Sciatic nerve (tissue), 2 donors: ENCODE measurements at regions not wholly inside any gene's neighbourhood (a gene's known extent, or its start where the extent isn't known, plus 50 kb on each side); places are given as distances from the start of the nearest gene placed in this dataset.

Experiments
- ATAC-seq: fragments of 200-7000 bp; cut with Tn5 transposase; one replicate; pipeline ENCODE4 v1.9.1; 2020; ENCODE audit warnings: mild to moderate bottlenecking, moderate library complexity
- DNase-seq: peaks from one replicate; pipeline ENCODE4 v3.0.0-alpha.2; 2020; ENCODE audit warnings: low spot score
- intact Hi-C: fragments of 100-400 bp; cut with DNase I; formaldehyde crosslinking; loops from one replicate; pipeline ENCODE4 v1.14.2; 2022
- donor health status: DM: no; HTN: no; CAD: no.
- donor health status: DM: no; HTN: no; CAD: no.

- intact Hi-C loops = no loop called here
- DNase-seq (no peak), ATAC-seq (peak; percentile 71)
Measured at GRCh38 chr13:33367926-33368325, 82.4 kb upstream of the STARD13 start.

DNA sequence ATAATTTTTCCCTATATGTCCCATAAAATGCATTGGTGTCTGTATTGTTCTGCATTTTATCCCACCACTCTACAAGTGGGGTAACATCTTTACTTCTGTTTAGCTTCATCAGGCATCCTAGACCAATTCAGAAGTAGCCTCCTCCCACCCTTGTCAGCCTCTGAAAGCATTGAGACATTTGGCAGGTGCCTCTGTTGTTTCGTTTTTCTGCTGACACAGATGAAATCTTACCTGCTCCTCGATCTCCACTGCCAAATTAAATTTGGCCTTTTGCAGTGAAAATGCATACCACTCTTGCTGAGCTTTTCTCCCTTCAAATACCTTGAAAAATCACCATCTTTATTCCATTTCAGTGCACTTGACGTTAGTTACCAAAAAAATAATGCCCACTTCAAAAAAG, 83.5 kb upstream of the STARD13 start:
- no peak for DNase-seq
- intact Hi-C loops = no loop called here
- no peak for ATAC-seq

DNA sequence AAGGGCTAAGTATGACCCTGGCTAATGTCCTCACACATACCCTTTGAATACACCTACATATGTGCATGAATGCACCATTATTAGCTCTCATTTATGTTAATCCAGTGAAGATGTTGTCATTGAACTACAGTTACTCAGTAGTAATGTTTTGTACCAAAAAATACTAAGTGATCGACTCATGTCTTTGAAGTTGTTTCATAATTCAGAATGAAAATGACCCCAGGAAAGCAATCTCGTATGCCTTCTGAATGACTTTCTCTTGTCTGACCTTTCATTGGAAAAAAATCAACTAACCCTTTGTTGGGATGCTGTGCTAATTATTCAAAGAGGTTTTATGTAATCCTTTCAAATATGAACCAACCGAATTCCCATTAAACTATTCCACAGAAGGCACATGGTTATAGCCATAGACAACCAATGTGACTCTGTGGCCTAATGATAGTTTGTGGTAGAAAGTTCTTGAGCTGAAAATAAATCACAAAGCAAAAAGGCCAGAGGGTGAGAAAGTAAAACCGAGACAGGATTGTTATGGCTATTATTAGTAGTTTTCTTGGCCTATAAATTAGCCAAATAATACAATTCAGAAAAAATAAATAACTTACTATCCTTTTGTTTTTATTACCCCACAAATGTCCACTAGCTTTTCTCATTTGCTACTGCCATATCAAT, 86.8 kb upstream of the STARD13 start:
- ATAC-seq (no peak), DNase-seq (no peak)
- intact Hi-C loops = no loop called here

GRCh38 chr13:33373624-33374023, 88.1 kb upstream of the STARD13 start:
- no peak for DNase-seq
- no peak for ATAC-seq
- intact Hi-C loops = no loop called here

GRCh38 chr13:33375421-33375820, 89.9 kb upstream of the STARD13 start:
- no peak for ATAC-seq
- intact Hi-C loops = no loop called here
- no peak for DNase-seq

- DNase-seq (no peak), ATAC-seq (no peak)
- intact Hi-C loops = no loop called here
Measured at GRCh38 chr13:33376212-33376611, 90.7 kb upstream of the STARD13 start.

DNA sequence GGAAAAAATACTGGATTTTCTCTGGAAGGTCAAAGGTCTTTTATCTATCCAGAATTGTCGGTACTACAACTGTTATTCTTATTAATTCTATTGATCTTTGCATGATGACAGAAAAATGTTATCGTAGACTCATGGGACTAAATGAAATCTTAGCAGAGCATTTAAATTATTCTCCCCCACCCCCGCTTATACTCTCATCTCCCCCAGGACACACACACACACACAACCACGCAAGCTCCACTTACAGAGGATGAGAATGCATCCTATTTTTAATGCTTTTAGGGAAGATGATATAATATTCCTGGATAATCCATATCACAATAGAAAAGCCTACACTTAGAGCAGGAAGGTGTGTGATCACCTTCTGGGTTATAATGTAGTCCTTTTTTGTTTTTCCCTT, 91.9 kb upstream of the STARD13 start:
- ATAC-seq (no peak), DNase-seq (no peak)
- intact Hi-C loops = no loop called here

DNA sequence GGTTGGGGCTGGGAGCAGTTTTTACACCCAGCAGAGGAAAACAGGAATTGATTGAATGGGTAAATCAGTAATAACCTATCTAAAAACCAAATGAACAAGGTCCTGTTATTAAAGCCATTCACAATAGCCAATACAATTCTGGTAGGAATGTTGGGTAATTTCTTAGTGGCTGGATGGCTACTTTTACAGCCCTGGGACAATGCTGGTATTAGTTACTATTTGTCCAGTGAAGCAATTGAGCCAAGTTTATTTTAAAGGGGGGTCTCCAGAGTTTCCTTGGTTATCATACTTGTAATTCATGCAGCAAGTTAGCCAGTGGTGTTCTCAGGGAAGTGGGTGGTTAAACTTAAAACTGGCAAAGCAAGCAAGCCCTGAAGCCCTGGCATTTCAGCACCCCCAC, 92.3 kb upstream of the STARD13 start:
- intact Hi-C loops = no loop called here
- no peak for ATAC-seq
- DNase-seq = no peak

DNA sequence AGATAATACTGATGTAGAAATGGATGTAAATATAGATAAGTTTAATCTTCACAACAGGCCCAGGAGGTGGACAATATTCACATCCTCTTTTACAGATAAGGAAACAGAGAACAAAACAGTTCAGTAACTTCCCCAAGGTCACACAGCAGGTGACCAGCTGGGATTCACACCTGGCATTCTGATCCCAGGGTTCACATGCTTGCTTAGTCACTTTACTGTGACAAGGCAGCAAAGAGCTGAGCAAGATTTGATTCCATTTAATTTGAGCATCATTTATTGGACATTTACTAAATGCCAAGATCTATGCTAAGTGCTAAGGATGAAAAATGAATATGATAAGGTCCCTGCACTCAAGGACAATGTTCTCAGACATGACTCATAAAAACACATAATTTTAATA, 94.1 kb upstream of the STARD13 start:
- no peak for DNase-seq
- ATAC-seq = no peak
- intact Hi-C loops = no loop called here

DNA sequence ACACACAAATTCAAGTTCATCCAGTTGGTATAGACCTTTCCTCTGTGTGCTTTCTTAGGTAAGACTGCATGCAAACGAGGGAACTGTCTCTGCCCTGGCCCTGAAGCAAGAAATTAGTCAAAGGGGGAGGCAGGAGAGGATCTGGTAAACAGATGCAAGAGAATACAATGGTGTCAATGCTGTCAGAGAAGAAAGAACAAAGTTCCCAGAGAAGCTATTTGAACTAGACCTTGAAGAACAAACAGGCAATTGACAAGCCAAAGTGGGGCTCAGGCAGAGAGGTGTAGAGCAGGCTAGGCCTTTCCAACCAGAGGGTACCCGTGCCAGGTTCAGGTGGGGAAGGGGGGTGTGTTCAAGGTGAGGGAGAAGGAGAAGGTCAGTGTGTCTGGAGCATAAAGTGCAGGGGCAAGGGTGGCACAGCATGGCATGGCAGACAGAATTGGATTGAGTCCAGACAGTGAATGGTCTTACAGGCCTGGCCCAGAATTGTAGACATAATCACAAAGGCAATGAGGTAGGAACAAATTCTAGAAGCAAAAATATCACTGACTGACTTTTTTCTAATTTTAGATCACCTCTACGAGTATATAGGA, 95.0 kb upstream of the STARD13 start:
- ATAC-seq (no peak), DNase-seq (no peak)
- intact Hi-C loops = no loop called here

- DNase-seq = no peak
Measured at GRCh38 chr13:33381180-33381579, 95.6 kb upstream of the STARD13 start.

DNA sequence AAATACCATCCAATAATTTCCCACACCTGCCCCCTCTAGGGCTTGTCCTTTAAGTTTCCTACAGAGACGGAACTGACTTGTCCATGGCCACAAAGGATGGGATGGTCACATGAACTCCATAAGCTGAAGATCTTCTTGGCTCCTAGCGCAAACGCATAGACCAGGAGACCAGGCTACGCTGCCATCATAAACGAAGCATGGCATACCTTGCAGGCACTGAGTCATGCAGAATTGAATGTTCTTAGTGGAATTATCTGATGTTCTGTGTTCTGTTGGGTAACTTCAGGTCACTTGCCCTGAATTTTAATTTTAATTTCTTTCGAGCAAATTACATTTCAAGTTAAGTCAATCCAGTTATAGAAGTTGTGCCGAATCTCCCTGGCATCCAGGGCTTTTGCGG, 96.4 kb upstream of the STARD13 start:
- ATAC-seq (no peak), DNase-seq (no peak)
- intact Hi-C loops = no loop called here

More at GRCh38 chr13:33381180-33381579, 95.6 kb upstream of the STARD13 start:
- no peak for ATAC-seq
- intact Hi-C loops = no loop called here

GRCh38 chr13:33383724-33384577, 98.4 kb upstream of the STARD13 start:
- intact Hi-C loops = no loop called here

DNA sequence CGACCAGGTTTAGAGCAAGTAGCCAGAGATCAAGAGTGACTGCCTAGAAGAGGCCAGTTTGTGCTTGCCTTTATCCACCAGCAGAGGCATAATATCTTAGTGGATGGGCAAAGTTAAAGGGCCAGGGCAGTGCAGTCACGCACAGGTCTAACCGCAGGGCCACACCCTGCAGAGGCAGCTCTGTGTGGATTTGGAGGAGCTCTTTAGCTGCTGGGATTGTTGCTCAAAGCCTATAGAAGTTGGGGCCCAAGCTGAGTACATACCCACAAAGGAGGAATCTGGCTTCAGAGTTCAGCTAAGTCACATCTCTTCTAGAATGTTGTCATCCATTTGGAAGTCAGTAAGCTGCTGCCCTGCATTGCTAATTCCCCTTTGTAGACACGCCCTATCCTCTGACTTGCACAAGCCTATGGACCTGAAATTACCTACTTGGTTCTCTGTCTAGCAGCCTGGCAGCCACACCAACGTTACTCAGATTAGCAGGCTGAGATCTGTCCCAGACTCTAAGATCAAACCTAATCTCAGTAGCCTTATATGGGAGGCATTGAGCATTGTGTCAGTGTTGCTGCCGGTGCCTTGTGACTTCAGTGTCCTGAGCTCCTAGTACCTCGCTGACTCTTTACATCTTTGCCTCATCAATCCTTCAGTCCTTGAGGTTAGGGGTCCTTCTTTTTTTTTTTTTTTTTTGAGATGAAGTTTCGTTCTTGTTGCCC, 102.9 kb upstream of the STARD13 start:
- ATAC-seq = no peak
- intact Hi-C loops = no loop called here
- DNase-seq = no peak

More at GRCh38 chr13:33383724-33384577, 98.4 kb upstream of the STARD13 start:
- no peak for DNase-seq
- ATAC-seq = no peak

DNA sequence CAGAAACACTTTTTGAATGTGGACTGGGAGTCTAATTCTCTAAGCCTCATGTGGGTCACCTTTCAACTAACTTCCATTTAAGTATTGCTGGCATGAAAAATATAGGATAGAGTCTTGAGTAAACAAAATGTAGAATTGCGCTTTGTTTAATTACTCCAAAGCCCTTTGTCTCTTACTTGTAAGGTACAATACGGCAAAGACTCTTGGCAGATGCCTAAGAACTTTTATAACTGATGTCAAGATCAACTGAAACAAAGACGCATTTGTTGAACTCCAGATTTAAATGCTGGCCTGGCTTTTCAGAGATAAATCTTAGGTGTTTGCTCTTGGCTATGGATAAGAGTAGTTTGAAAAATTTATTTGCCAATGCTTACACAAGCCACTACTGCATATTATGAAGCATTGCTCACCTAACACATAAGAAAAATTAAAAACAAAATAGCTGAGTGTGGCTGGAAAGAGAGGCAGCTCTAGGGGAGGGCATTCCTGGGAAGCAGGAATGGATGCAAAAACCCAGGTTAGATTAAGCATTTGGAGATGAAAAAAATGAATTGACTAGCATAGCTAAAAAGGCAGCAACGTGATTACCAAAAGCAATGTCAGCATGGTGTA, 107.3 kb upstream of the STARD13 start:
- intact Hi-C loops = no loop called here
- no peak for DNase-seq
- no peak for ATAC-seq

DNA sequence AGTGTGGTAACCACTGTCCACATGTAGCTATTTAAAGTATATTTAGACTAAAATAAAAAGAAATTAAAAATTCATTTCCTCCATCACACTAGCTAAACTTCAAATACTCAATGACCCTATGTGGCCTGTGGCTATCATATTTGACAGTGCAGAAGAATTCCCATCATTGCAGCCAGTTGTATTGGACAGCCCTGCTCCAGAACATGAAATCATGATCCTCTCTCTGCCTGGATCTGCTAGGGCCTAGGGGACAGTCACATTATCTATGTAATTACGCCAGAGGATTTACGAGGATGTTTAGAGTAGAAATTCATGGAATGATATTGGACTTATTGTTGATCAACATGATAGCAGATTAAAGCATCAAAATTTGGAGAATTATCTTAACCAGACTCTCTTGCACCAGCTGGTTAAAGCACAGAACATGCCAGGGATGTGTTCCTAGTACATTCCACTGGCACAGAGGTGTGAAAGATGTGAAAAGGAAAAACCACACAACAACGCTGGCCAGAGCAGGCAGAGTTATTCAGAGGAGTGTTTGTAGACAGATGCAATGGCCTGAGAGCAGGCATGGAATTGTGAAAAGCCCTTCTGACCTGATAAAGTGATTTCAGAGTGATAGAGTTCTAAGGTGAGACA, 108.9 kb upstream of the STARD13 start:
- intact Hi-C loops = no loop called here
- DNase-seq (no peak), ATAC-seq (no peak)

DNA sequence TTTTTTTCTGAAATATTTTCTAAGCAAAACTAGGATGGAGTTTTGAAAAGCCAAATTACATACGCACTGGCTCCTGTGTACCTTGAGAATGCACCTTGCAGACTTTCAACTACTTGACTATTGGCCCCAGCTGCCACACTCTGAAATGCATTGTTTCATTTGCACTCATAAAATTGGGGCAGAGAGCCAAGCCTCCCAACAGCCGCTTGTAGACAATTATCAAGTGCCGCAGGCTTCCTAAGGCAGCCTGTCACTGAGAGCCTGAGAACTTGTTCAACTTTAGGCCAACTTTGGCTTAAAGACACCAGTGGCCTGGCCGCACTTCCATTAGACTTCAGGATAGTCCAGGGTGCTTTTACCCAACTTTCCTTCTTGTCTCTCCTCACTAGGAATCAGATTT, 115.7 kb upstream of the STARD13 start:
- ATAC-seq (no peak), DNase-seq (no peak)
- intact Hi-C loops = no loop called here

DNA sequence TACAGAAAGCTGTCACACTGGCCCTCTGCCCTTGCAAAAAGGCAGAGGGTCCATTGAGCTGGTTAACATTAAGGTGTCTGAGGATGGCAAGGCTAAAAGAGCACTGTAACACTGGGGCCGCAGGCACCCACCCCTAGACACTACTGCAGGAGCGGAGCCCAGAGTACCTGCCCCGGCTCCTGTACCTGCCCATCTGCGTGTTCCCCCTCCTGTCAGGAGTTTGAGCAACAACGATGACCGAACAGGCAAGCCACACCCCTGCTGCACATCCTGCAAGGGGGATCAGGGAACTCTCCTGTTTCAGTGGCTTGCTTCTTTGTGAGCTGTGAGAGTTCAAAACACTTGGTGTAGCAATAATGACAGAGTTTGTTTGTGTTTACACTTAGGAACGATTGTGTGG, 117.4 kb upstream of the STARD13 start:
- intact Hi-C loops = no loop called here
- DNase-seq = no peak
- no peak for ATAC-seq

- no peak for DNase-seq
- ATAC-seq = no peak
- intact Hi-C loops = no loop called here
Measured at GRCh38 chr13:33403807-33404362, 118.3 kb upstream of the STARD13 start.
